ENCODE measurements at regions not wholly inside any gene's neighbourhood (a gene's known extent, or its start where the extent isn't known, plus 50 kb on each side); places are given as distances from the start of the nearest gene placed in this dataset.

GRCh38 chr5:164636456-164636855, 1131.0 kb downstream of the MAT2B start:
- TF ChIP-seq CTCF (IDR thresholded peaks at IDR 0.05), result no peak
- TF ChIP-seq POLR2A (IDR thresholded peaks at IDR 0.05), result no peak

All from thyroid gland (tissue), 4 donors.